Suprapubic skin (tissue), 3 donors: ENCODE measurements at regions not wholly inside any gene's neighbourhood (a gene's known extent, or its start where the extent isn't known, plus 50 kb on each side); places are given as distances from the start of the nearest gene placed in this dataset.

ENCODE experiments used
- CTCF ChIP-seq, 2 donors: fragments of 200-600 bp in 1 of 2; fragments of 450-650 bp in 1 of 2; sonication (generic) in 1 of 2; IDR thresholded peaks; one replicate each; pipeline ENCODE4 v1.5.1; 2016 to 2019; ENCODE audit warnings: antibody characterized with exemption in 2 of 2, mild to moderate bottlenecking in 1 of 2, moderate library complexity in 1 of 2
- EP300 ChIP-seq: sonication (generic); formaldehyde crosslinking; IDR thresholded peaks from one replicate; pipeline ENCODE4 v1.6.1; 2017; ENCODE audit warnings: antibody characterized with exemption
- POLR2A ChIP-seq, 2 donors: fragments of 450-650 bp; IDR thresholded peaks; one replicate each; pipeline ENCODE4 v1.6.1; 2017; ENCODE audit warnings: antibody characterized with exemption in 2 of 2, mild to moderate bottlenecking in 2 of 2, moderate library complexity in 2 of 2

GRCh38 chr5:175257128-175257846 lies 186.7 kb downstream of the DRD1 start:
- TF ChIP-seq POLR2A (IDR thresholded peaks at IDR 0.05): no peak
- TF ChIP-seq CTCF (IDR thresholded peaks at IDR 0.05): no peak
- TF ChIP-seq EP300: no peak
